ENCODE measurements at regions not wholly inside any gene's neighbourhood (a gene's known extent, or its start where the extent isn't known, plus 50 kb on each side); places are given as distances from the start of the nearest gene placed in this dataset.
"Not testable (repeated sequence)": the region's sequence is repeated elsewhere in the genome, so short reads cannot be mapped to it uniquely, and the experiment has no call there.

GRCh38 chr18:34401775-34402174 is 177.1 kb upstream of the NOL4 start:
- Histone ChIP-seq H3K27ac (ENCODE audit: poor library complexity, severe bottlenecking) (no peak overlapping the region), H3K9me3 (ENCODE audit: severe bottlenecking) (no peaks in the 10 kb centered on the region), H3K4me1 (ENCODE audit: insufficient read depth, poor library complexity, severe bottlenecking) (no peaks in the 10 kb centered on the region), H3K4me3 (ENCODE audit: severe bottlenecking) (no peak overlapping the region), H3K27me3 (ENCODE audit: insufficient read depth, poor library complexity, severe bottlenecking) (no peaks in the 10 kb centered on the region), H3K36me3 (ENCODE audit: low read depth) (no peaks in the 10 kb centered on the region)
- DNase-seq (ENCODE audit: low spot score): no peak
- TF ChIP-seq, protein P1, sequence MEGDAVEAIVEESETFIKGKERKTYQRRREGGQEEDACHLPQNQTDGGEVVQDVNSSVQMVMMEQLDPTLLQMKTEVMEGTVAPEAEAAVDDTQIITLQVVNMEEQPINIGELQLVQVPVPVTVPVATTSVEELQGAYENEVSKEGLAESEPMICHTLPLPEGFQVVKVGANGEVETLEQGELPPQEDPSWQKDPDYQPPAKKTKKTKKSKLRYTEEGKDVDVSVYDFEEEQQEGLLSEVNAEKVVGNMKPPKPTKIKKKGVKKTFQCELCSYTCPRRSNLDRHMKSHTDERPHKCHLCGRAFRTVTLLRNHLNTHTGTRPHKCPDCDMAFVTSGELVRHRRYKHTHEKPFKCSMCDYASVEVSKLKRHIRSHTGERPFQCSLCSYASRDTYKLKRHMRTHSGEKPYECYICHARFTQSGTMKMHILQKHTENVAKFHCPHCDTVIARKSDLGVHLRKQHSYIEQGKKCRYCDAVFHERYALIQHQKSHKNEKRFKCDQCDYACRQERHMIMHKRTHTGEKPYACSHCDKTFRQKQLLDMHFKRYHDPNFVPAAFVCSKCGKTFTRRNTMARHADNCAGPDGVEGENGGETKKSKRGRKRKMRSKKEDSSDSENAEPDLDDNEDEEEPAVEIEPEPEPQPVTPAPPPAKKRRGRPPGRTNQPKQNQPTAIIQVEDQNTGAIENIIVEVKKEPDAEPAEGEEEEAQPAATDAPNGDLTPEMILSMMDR (IDR thresholded peaks at IDR 0.05; ENCODE audit: poor library complexity, severe bottlenecking): no peak
- ATAC-seq (ENCODE audit: low read depth): no peak

DNA sequence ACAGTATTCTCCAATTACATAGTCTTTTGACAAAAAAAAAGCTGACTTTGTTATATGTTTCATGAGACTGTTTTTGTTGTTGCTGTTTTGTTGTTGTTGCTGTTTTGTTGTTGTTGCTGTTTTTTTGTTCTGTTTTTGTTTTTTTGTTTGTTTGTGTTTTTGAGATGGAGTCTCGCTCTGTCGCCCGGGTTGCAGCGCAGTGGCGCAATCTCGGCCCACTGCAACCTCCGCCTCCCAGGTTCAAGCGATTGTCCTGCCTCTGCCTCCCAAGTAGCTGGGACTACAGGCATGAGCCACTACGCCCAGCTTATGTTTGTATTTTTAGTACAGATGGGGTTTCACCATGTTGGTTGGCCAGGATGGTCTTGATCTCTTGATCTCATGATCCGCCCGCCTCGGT is 182.8 kb upstream of the NOL4 start:
- not testable (repeated sequence) for H3K27ac ChIP-seq (ENCODE audit: poor library complexity, severe bottlenecking); DNase-seq (ENCODE audit: low spot score); H3K4me1 ChIP-seq (ENCODE audit: insufficient read depth, poor library complexity, severe bottlenecking); H3K4me3 ChIP-seq (ENCODE audit: severe bottlenecking); H3K27me3 ChIP-seq (ENCODE audit: insufficient read depth, poor library complexity, severe bottlenecking); ATAC-seq (ENCODE audit: low read depth); H3K9me3 ChIP-seq (ENCODE audit: severe bottlenecking); H3K36me3 ChIP-seq (ENCODE audit: low read depth)

DNA sequence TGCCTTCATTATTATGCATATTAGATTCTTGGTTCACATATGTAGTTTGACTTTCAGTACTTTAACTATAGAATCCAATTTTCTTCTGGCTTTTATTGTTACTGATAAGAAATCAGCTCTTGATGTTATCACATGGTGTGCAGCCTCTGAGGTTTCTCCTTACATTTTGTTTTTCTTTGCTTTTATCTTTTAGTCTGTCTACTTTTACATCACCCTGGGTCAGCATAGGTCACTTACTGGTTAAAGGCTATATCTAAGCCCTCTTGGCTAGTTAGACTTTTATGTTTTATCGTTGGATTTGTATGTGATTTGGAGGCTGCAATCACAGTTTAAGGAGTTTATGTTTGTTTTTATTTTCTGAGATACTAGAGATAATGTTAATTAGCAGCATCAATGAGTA is 187.2 kb upstream of the NOL4 start:
- TF ChIP-seq, protein P1 (IDR thresholded peaks at IDR 0.05; ENCODE audit: poor library complexity, severe bottlenecking): no peak
- H3K36me3 ChIP-seq (ENCODE audit: low read depth): no peaks in the 10 kb centered on the region
- H3K4me3 ChIP-seq (ENCODE audit: severe bottlenecking): no peak overlapping the region
- DNase-seq (ENCODE audit: low spot score) (no peak), ATAC-seq (ENCODE audit: low read depth) (no peak)
- H3K4me1 ChIP-seq (ENCODE audit: insufficient read depth, poor library complexity, severe bottlenecking): no peaks in the 10 kb centered on the region
- no peaks in the 10 kb centered on the region for H3K27me3 ChIP-seq (ENCODE audit: insufficient read depth, poor library complexity, severe bottlenecking)
- H3K9me3 ChIP-seq (ENCODE audit: severe bottlenecking): no peaks in the 10 kb centered on the region
- no peak overlapping the region for H3K27ac ChIP-seq (ENCODE audit: poor library complexity, severe bottlenecking)

- H3K27ac ChIP-seq (ENCODE audit: poor library complexity, severe bottlenecking): no peak overlapping the region
- H3K9me3 ChIP-seq (ENCODE audit: severe bottlenecking): no peaks in the 10 kb centered on the region
- H3K27me3 ChIP-seq (ENCODE audit: insufficient read depth, poor library complexity, severe bottlenecking): no peaks in the 10 kb centered on the region
- TF ChIP-seq, protein P1 (IDR thresholded peaks at IDR 0.05; ENCODE audit: poor library complexity, severe bottlenecking): no peak
- no peaks in the 10 kb centered on the region for H3K4me1 ChIP-seq (ENCODE audit: insufficient read depth, poor library complexity, severe bottlenecking)
- ATAC-seq (ENCODE audit: low read depth) (no peak), DNase-seq (ENCODE audit: low spot score) (no peak)
- no peaks in the 10 kb centered on the region for H3K36me3 ChIP-seq (ENCODE audit: low read depth)
- no peak overlapping the region for H3K4me3 ChIP-seq (ENCODE audit: severe bottlenecking)
Observed at GRCh38 chr18:34431042-34431441, 206.3 kb upstream of the NOL4 start.

DNA sequence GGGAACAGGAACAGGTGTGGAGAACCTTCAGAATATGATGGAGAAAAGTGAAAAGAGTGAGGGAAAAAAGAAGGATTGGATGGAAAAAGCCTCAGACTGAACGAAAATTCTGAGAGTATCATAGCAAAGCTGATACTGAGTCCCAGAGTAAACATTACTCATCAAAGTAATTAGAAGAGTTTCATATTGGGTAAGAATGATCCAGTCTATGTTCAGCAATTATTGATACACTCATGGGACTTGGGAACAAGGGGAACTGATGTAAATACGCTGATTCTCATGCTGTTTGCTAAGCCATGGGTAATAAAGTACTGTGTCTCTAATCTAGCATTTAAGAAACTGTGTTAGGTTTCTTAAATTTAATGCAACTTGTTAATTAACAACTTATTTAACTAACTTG is 219.9 kb upstream of the NOL4 start:
- H3K4me1 ChIP-seq (ENCODE audit: insufficient read depth, poor library complexity, severe bottlenecking): no peaks in the 10 kb centered on the region
- H3K4me3 ChIP-seq (ENCODE audit: severe bottlenecking): no peak overlapping the region
- ATAC-seq (ENCODE audit: low read depth): no peak
- no peaks in the 10 kb centered on the region for H3K27me3 ChIP-seq (ENCODE audit: insufficient read depth, poor library complexity, severe bottlenecking)
- TF ChIP-seq, protein P1 (IDR thresholded peaks at IDR 0.05; ENCODE audit: poor library complexity, severe bottlenecking): no peak
- no peak overlapping the region for H3K27ac ChIP-seq (ENCODE audit: poor library complexity, severe bottlenecking)
- DNase-seq (ENCODE audit: low spot score): no peak
- H3K36me3 ChIP-seq (ENCODE audit: low read depth): no peaks in the 10 kb centered on the region
- H3K9me3 ChIP-seq (ENCODE audit: severe bottlenecking): no peaks in the 10 kb centered on the region
